Subcutaneous abdominal adipose tissue (tissue), 5 donors: ENCODE measurements at regions not wholly inside any gene's neighbourhood (a gene's known extent, or its start where the extent isn't known, plus 50 kb on each side); places are given as distances from the start of the nearest gene placed in this dataset.

Source experiments
- H3K27ac ChIP-seq: one replicate; pipeline ENCODE4 v1.7.0; 2013; ENCODE audit warnings: low read depth, mild to moderate bottlenecking, inconsistent platforms, low read length, moderate library complexity
- H3K27me3 ChIP-seq, 5 donors: one replicate each; pipeline ENCODE4 v1.7.0; 2013; ENCODE audit warnings: low read length in 5 of 5, inconsistent platforms in 1 of 5; ENCODE audit not compliant: control insufficient read depth in 5 of 5, insufficient read depth in 4 of 5
- H3K36me3 ChIP-seq, 5 donors: one replicate each; pipeline ENCODE4 v1.7.0; 2013; ENCODE audit warnings: low read length in 5 of 5; ENCODE audit not compliant: control insufficient read depth in 5 of 5, insufficient read depth in 5 of 5
- H3K4me1 ChIP-seq, 5 donors: one replicate each; pipeline ENCODE4 v1.7.0; 2013; ENCODE audit warnings: low read length in 5 of 5, mild to moderate bottlenecking in 3 of 5, moderate library complexity in 1 of 5; ENCODE audit not compliant: control insufficient read depth in 5 of 5, insufficient read depth in 5 of 5
- H3K4me3 ChIP-seq, 5 donors: one replicate each; pipeline ENCODE4 v1.7.0; 2013; ENCODE audit warnings: low read length in 5 of 5, low read depth in 1 of 5
- H3K9ac ChIP-seq, 5 donors: one replicate each; pipeline ENCODE4 v1.7.0; 2013; ENCODE audit warnings: low read length in 5 of 5, mild to moderate bottlenecking in 4 of 5, moderate library complexity in 3 of 5
- H3K9me3 ChIP-seq, 5 donors: one replicate each; pipeline ENCODE4 v1.7.0; 2013; ENCODE audit warnings: low read length in 5 of 5; ENCODE audit not compliant: control insufficient read depth in 5 of 5
- donor health status: healthy.
- donor health status: healthy.
- donor health status: healthy.
- donor health status: healthy.
- donor health status: healthy.

GRCh38 chr18:38035193-38035592 lies 469.6 kb upstream of the CELF4 start:
- no peaks in the 10 kb centered on the region for H3K36me3 ChIP-seq
- H3K27ac ChIP-seq: no peak overlapping the region
- no peaks in the 10 kb centered on the region for H3K27me3 ChIP-seq
- no peaks in the 10 kb centered on the region for H3K4me1 ChIP-seq
- H3K9ac ChIP-seq: no peak overlapping the region
- H3K4me3 ChIP-seq: no peak overlapping the region
- no peaks in the 10 kb centered on the region for H3K9me3 ChIP-seq

GRCh38 chr18:38033282-38033681 lies 467.7 kb upstream of the CELF4 start:
- Histone ChIP-seq H3K4me3 (no peak overlapping the region), H3K27me3 (no peaks in the 10 kb centered on the region), H3K36me3 (no peaks in the 10 kb centered on the region), H3K27ac (no peak overlapping the region), H3K9ac (no peak overlapping the region), H3K9me3 (no peaks in the 10 kb centered on the region), H3K4me1 (no peaks in the 10 kb centered on the region)

GRCh38 chr18:38032516-38032915 lies 466.9 kb upstream of the CELF4 start:
- Histone ChIP-seq H3K36me3 (no peaks in the 10 kb centered on the region), H3K9me3 (peaks cover 0 to under 1% (median 0%) of the 10 kb centered on the region in 5 donors), H3K9ac (no peak overlapping the region), H3K4me1 (no peaks in the 10 kb centered on the region), H3K27ac (no peak overlapping the region), H3K27me3 (no peaks in the 10 kb centered on the region), H3K4me3 (no peak overlapping the region)

GRCh38 chr18:38028946-38029345 lies 463.3 kb upstream of the CELF4 start:
- peaks cover 0 to 3% (median 0%) of the 10 kb centered on the region in 5 donors for H3K9me3 ChIP-seq
- no peaks in the 10 kb centered on the region for H3K36me3 ChIP-seq
- H3K9ac ChIP-seq: no peak overlapping the region
- H3K4me1 ChIP-seq: no peaks in the 10 kb centered on the region
- H3K27ac ChIP-seq: no peak overlapping the region
- no peak overlapping the region for H3K4me3 ChIP-seq
- no peaks in the 10 kb centered on the region for H3K27me3 ChIP-seq

GRCh38 chr18:38025433-38026038 lies 459.9 kb upstream of the CELF4 start:
- Histone ChIP-seq H3K4me3 (no peak overlapping the region), H3K4me1 (no peaks in the 10 kb centered on the region), H3K9ac (no peak overlapping the region), H3K27ac (no peak overlapping the region), H3K36me3 (no peaks in the 10 kb centered on the region), H3K9me3 (peaks cover 0 to 3% (median 0%) of the 10 kb centered on the region in 5 donors), H3K27me3 (no peaks in the 10 kb centered on the region)

- Histone ChIP-seq H3K27me3 (no peaks in the 10 kb centered on the region), H3K27ac (no peak overlapping the region), H3K36me3 (no peaks in the 10 kb centered on the region), H3K9ac (no peak overlapping the region), H3K4me1 (no peaks in the 10 kb centered on the region), H3K9me3 (peaks cover 0 to 3% (median 0%) of the 10 kb centered on the region in 5 donors), H3K4me3 (no peak overlapping the region)
Measured at GRCh38 chr18:38023871-38024270, 458.3 kb upstream of the CELF4 start.

- H3K4me3 ChIP-seq: no peak overlapping the region
- no peaks in the 10 kb centered on the region for H3K27me3 ChIP-seq
- no peak overlapping the region for H3K9ac ChIP-seq
- H3K9me3 ChIP-seq: no peaks in the 10 kb centered on the region
- H3K36me3 ChIP-seq: no peaks in the 10 kb centered on the region
- H3K4me1 ChIP-seq: no peaks in the 10 kb centered on the region
- no peak overlapping the region for H3K27ac ChIP-seq
Measured at GRCh38 chr18:38022234-38022633, 456.6 kb upstream of the CELF4 start.

GRCh38 chr18:38019292-38019691 lies 453.7 kb upstream of the CELF4 start:
- Histone ChIP-seq H3K9me3 (peaks cover 0 to 3% (median 0%) of the 10 kb centered on the region in 5 donors), H3K27ac (no peak overlapping the region), H3K4me3 (no peak overlapping the region), H3K27me3 (no peaks in the 10 kb centered on the region), H3K36me3 (no peaks in the 10 kb centered on the region), H3K9ac (no peak overlapping the region), H3K4me1 (no peaks in the 10 kb centered on the region)

GRCh38 chr18:38010971-38011857 lies 445.6 kb upstream of the CELF4 start:
- Histone ChIP-seq H3K36me3 (no peaks in the 10 kb centered on the region), H3K27me3 (no peaks in the 10 kb centered on the region), H3K9me3 (peaks cover 0 to 3% (median 0%) of the 10 kb centered on the region in 5 donors), H3K9ac (no peak overlapping the region), H3K27ac (no peak overlapping the region), H3K4me1 (no peaks in the 10 kb centered on the region), H3K4me3 (no peak overlapping the region)

- H3K4me1 ChIP-seq: no peaks in the 10 kb centered on the region
- no peak overlapping the region for H3K4me3 ChIP-seq
- no peaks in the 10 kb centered on the region for H3K27me3 ChIP-seq
Measured at GRCh38 chr18:38010037-38010436, 444.4 kb upstream of the CELF4 start.

More at GRCh38 chr18:38010037-38010436, 444.4 kb upstream of the CELF4 start:
- no peaks in the 10 kb centered on the region for H3K36me3 ChIP-seq
- H3K27ac ChIP-seq: no peak overlapping the region
- H3K9me3 ChIP-seq: no peaks in the 10 kb centered on the region
- H3K9ac ChIP-seq: no peak overlapping the region
